Esophagus muscularis mucosa (tissue), 4 donors: ENCODE measurements at regions not wholly inside any gene's neighbourhood (a gene's known extent, or its start where the extent isn't known, plus 50 kb on each side); places are given as distances from the start of the nearest gene placed in this dataset.

Experiments
- DNase-seq: peaks from one replicate; pipeline ENCODE4 v3.0.0-alpha.2; 2017; ENCODE audit errors: extremely low spot score
- H3K27ac ChIP-seq, 4 donors: fragments of 200-600 bp; sonication (generic); replicated peaks in 1 of 4; 1 replicate in 3 of 4; 2 replicates in 1 of 4; pipeline ENCODE4 v1.5.1; 2016 to 2019; ENCODE audit warnings: mild to moderate bottlenecking in 1 of 4
- H3K27me3 ChIP-seq, 4 donors: fragments of 200-600 bp; sonication (generic); one replicate each; pipeline versions ENCODE4 v1.5.1 to v1.6.0; 2016 to 2019
- H3K36me3 ChIP-seq, 4 donors: fragments of 200-600 bp; sonication (generic); one replicate each; pipeline ENCODE4 v1.5.1; 2016 to 2019
- H3K4me1 ChIP-seq, 4 donors: fragments of 200-600 bp; sonication (generic); one replicate each; pipeline ENCODE4 v1.5.1; 2016 to 2019
- H3K4me3 ChIP-seq, 4 donors: fragments of 200-600 bp; sonication (generic); 1 replicate in 2 of 4; 2 replicates in 2 of 4; pipeline ENCODE4 v1.5.1; 2016 to 2019; ENCODE audit warnings: mild to moderate bottlenecking in 4 of 4, moderate library complexity in 1 of 4
- H3K9me3 ChIP-seq, 4 donors: fragments of 200-600 bp; sonication (generic); 1 replicate in 3 of 4; 2 replicates in 1 of 4; pipeline ENCODE4 v1.5.1; 2016 to 2019
- EP300 ChIP-seq: sonication (generic); formaldehyde crosslinking; IDR thresholded peaks from one replicate; pipeline ENCODE4 v1.6.1; 2017; ENCODE audit warnings: antibody characterized with exemption
- POLR2A ChIP-seq: fragments of 450-650 bp; IDR thresholded peaks from one replicate; pipeline ENCODE4 v1.6.1; 2017; ENCODE audit warnings: antibody characterized with exemption, moderate library complexity, mild to moderate bottlenecking, low read depth
- POLR2AphosphoS5 ChIP-seq, 2 donors: sonication (generic); formaldehyde crosslinking; IDR thresholded peaks; one replicate each; pipeline ENCODE4 v1.6.1; 2017; ENCODE audit warnings: antibody characterized with exemption in 2 of 2
- WGBS: methylation state at CpG from one replicate; pipeline ENCODE4 v1.1.5; 2018; 5-methylcytosine and 5-hydroxymethylcytosine counted together
- intact Hi-C: fragments of 100-400 bp; cut with DNase I; formaldehyde crosslinking; loops from one replicate; pipeline ENCODE4 v1.15.1; 2023
- TF ChIP-seq, protein P1 (sequence below), 3 experiments: fragments of 200-600 bp in 2 of 3; fragments of 450-650 bp in 1 of 3; sonication (generic) in 2 of 3; IDR thresholded peaks; one replicate each; pipeline ENCODE4 v1.5.1; 2017 to 2019; ENCODE audit warnings: antibody characterized with exemption in 3 of 3, mild to moderate bottlenecking in 2 of 3, moderate library complexity in 1 of 3

GRCh38 chr2:10980886-10981425 lies 69.2 kb downstream of the KCNF1 start:
- peaks cover 0 to 47% (median 0%) of the 10 kb centered on the region in 4 donors for H3K27me3 ChIP-seq
- H3K27ac ChIP-seq: no peak overlapping the region
- intact Hi-C loops: no loop called here
- 89% methylated on average over 7 of the region's 7 CpGs for WGBS
- TF ChIP-seq POLR2A (no peak), POLR2AphosphoS5 (IDR thresholded peaks at IDR 0.05) (no peak), EP300 (no peak)
- TF ChIP-seq, protein P1, sequence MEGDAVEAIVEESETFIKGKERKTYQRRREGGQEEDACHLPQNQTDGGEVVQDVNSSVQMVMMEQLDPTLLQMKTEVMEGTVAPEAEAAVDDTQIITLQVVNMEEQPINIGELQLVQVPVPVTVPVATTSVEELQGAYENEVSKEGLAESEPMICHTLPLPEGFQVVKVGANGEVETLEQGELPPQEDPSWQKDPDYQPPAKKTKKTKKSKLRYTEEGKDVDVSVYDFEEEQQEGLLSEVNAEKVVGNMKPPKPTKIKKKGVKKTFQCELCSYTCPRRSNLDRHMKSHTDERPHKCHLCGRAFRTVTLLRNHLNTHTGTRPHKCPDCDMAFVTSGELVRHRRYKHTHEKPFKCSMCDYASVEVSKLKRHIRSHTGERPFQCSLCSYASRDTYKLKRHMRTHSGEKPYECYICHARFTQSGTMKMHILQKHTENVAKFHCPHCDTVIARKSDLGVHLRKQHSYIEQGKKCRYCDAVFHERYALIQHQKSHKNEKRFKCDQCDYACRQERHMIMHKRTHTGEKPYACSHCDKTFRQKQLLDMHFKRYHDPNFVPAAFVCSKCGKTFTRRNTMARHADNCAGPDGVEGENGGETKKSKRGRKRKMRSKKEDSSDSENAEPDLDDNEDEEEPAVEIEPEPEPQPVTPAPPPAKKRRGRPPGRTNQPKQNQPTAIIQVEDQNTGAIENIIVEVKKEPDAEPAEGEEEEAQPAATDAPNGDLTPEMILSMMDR (IDR thresholded peaks at IDR 0.05): no peak
- H3K4me3 ChIP-seq: no peak overlapping the region
- no peak for DNase-seq
- H3K9me3 ChIP-seq: no peaks in the 10 kb centered on the region
- peaks cover 0 to 7% (median 4%) of the 10 kb centered on the region in 4 donors for H3K4me1 ChIP-seq
- no peaks in the 10 kb centered on the region for H3K36me3 ChIP-seq

- TF ChIP-seq POLR2AphosphoS5 (IDR thresholded peaks at IDR 0.05) (no peak), POLR2A (no peak), EP300 (no peak)
- TF ChIP-seq, protein P1 (IDR thresholded peaks at IDR 0.05): no peak
- Histone ChIP-seq H3K4me1 (peaks cover 0 to 7% (median 4%) of the 10 kb centered on the region in 4 donors), H3K27me3 (peaks cover 0 to 47% (median 0%) of the 10 kb centered on the region in 4 donors), H3K36me3 (no peaks in the 10 kb centered on the region), H3K4me3 (no peak overlapping the region), H3K9me3 (no peaks in the 10 kb centered on the region), H3K27ac (no peak overlapping the region)
- 94% methylated on average over 6 of the region's 7 CpGs for WGBS
- intact Hi-C loops: no loop called here
- DNase-seq: no peak
Measured at GRCh38 chr2:10981451-10981850, 69.7 kb downstream of the KCNF1 start.

- DNase-seq: no peak
- peaks cover 0 to 7% (median 4%) of the 10 kb centered on the region in 4 donors for H3K4me1 ChIP-seq
- H3K9me3 ChIP-seq: no peaks in the 10 kb centered on the region
- no peaks in the 10 kb centered on the region for H3K36me3 ChIP-seq
- TF ChIP-seq POLR2AphosphoS5 (IDR thresholded peaks at IDR 0.05): no peak
- no peak for TF ChIP-seq EP300
- TF ChIP-seq, protein P1 (IDR thresholded peaks at IDR 0.05): no peak
- no peak for TF ChIP-seq POLR2A
- H3K27ac ChIP-seq: no peak overlapping the region
- intact Hi-C loops: no loop called here
- H3K4me3 ChIP-seq: no peak overlapping the region
- H3K27me3 ChIP-seq: peaks cover 0 to 45% (median 0%) of the 10 kb centered on the region in 4 donors
- 85% methylated on average over 12 of the region's 13 CpGs for WGBS
Measured at GRCh38 chr2:10981941-10982431, 70.3 kb downstream of the KCNF1 start.

DNA sequence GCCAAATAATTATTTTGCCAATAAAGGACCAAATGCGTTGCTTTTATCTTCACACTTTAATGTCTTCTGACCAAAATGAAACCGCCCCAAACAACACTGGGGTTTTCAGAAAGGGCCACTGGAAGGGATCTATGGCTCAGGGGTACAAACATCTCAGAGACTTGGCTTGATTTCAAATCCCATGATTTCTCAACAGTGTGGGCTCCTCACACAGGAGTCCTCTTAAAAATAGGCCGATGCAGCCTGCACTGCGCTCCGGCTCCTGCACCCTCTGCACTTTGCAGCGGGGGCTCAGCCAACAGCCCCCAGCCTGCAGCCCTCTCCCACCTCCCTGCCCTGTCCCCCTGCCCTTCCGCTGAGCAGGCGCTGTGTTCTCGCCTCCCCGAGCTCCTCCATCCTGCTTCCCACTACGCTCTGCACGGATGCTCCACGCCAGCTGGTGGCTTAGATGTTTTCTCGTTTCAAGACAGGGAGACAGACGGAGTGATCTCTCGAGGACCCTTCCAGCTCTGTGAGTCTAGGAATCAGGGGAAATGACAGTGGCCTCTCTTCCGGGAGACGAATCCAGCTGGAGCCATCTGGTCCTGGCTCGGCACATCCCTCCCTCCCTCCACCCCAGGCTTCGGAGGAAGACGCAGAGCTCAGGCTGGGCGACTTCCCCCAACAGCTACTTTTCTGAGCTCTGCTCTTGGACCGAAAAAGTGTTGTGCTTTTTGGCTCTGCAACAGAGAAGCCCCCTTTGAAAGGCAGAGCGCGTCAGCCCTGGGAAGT lies 71.4 kb downstream of the KCNF1 start:
- no peaks in the 10 kb centered on the region for H3K36me3 ChIP-seq
- H3K27ac ChIP-seq: peak overlapping the region in 1 of 4 donors; percentile 14
- H3K9me3 ChIP-seq: no peaks in the 10 kb centered on the region
- peaks cover 0 to 35% (median 0%) of the 10 kb centered on the region in 4 donors for H3K27me3 ChIP-seq
- peak overlapping the region in 1 of 4 donors; percentile 25 for H3K4me3 ChIP-seq
- no peak for DNase-seq
- WGBS: 24% methylated on average over 23 of the region's 25 CpGs
- intact Hi-C loops: no loop called here
- TF ChIP-seq POLR2A: no peak
- no peak for TF ChIP-seq EP300
- no peak for TF ChIP-seq POLR2AphosphoS5 (IDR thresholded peaks at IDR 0.05)
- TF ChIP-seq, protein P1 (IDR thresholded peaks at IDR 0.05): no peak
- peaks cover 0 to 7% (median 4%) of the 10 kb centered on the region in 4 donors for H3K4me1 ChIP-seq
